Stimulated activated CD8-positive, alpha-beta memory T cell treated with anti-CD3 and anti-CD28 coated beads, Interleukin-15, amount 100 ng/mL, for 48 hours (primary cell): ENCODE measurements at regions not wholly inside any gene's neighbourhood (a gene's known extent, or its start where the extent isn't known, plus 50 kb on each side); places are given as distances from the start of the nearest gene placed in this dataset.
"Not testable (repeated sequence)": the region's sequence is repeated elsewhere in the genome, so short reads cannot be mapped to it uniquely, and the experiment has no call there.

ENCODE experiments used
- DNase-seq, 2 donors: peaks; one replicate each; pipeline ENCODE4 v3.0.0-alpha.2; 2020; ENCODE audit warnings: low read depth in 2 of 2

GRCh38 chr13:91017031-91017668, 330.3 kb upstream of the MIR17HG start:
- no peak for DNase-seq

GRCh38 chr13:91017669-91018053, 329.8 kb upstream of the MIR17HG start:
- DNase-seq = no peak

GRCh38 chr13:91020461-91021034, 326.9 kb upstream of the MIR17HG start:
- no peak for DNase-seq

DNA sequence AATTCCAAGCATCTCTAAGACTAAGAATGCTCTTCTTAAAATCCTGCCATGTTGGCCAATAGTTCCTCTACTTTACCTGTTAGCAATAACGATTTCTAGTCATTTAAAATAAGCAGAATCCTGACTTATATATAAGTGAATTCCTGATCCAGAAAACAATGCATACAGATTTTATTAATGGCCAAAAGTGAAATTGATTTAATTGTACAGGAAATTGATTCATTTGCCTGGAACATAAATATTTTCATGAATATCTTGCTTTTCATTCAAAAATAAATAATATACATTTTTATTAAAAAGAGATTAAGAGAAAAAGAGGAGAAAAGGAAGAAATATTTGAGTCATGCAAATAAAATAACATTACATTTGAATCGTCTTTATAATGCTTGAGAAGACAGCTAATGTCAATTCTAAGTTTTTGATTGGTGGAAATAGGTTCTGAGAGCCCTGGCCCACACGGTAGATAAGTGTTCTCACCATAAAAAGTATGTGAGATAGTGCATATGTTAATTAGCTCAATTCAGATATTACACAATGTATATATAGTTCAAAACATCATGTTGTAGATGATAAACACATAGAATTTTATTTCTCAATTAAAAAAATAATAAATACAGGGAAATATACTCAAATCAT, 323.2 kb upstream of the MIR17HG start:
- no peak for DNase-seq

DNA sequence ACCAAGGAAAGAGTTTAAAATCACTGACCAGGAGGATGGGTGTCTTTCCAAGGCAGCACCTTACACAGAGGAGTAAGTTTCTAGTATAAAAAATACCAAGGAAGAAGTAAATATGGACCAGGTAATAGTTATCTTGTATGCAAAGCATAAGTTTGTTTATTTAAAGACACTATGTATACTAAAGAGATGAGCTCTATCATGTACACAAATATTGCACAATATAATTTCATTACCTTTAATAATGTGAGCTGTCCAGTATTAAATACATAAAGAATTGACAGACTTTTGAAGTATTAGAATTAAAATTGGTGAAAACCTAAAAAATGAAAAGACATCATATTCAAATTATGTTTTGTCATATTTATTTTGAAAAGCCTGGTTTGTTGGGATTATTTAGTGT, 322.0 kb upstream of the MIR17HG start:
- no peak for DNase-seq

GRCh38 chr13:91031508-91031907, 316.0 kb upstream of the MIR17HG start:
- no peak for DNase-seq

- no peak for DNase-seq
These were observed 315.4 kb upstream of the MIR17HG start for GRCh38 chr13:91032104-91032503.

GRCh38 chr13:91036886-91037285, 310.6 kb upstream of the MIR17HG start:
- DNase-seq = no peak

DNA sequence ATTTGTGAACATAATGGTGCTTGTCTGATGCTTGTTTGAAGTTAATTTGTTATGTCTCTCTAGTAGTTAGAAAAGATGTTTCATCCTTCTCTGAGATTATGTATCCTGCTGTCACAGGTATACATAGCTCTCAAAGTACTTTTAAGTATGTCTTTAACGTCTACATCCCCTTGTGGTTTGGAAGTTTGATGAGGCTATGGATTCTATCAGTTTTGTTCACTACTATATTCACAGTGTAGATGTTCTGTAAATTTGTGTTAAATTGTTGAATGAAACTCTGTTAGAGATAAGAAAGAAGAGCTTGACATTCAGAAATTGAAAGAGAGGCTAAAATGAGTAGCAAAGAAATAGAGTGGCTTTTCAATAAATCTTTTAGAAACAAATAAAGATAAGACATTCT, 304.6 kb upstream of the MIR17HG start:
- DNase-seq = no peak

DNA sequence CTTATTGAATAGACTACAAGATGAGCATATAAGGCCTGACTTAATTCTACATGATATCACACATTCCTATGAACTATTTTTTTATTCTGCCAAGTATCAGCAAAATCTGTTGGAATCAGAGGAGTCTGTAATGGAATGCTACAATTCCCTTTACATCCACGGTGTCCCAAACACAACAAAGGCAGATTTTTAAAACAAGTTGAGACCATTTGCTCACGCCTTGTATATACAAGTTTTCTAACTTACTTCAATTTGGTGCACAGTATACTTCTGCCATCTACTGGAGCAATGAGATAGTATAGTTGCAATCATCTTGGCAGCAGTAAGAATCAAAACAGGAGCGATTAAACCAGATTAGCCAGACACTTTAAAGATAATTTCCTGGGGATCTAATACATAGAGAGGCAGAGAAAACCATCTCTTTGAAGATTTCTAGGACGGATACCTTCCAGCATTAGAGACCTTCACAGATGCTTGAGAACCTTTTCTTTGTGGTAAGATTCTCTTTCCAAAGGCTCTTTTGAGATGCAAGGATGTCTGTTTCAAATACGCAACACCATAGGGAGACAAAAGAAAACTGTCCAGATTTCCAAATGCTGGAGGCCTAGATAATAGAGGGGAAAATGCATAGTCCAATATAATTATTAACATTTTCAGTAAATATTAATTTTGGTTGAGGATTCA, 302.0 kb upstream of the MIR17HG start:
- DNase-seq = no peak

- no peak for DNase-seq
These were observed 300.7 kb upstream of the MIR17HG start for GRCh38 chr13:91046715-91047327.

DNA sequence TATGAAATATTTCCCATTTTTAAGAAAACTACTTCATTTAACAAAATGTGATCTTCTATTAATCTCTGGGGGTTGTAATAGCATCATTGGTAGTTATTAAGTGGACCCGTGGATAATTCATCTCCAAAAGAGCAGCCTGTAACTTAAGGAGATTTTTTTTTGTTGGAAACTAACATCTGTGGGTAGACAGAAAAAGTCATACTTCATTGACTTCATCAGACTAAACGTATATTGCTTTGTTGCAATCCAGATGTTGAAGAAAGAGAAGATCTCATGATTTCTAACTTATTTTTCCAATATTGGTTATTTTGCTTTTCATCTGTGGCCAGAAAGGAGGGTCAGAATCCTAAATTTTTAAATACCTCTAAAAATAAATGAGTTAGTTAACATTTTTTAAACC, 296.5 kb upstream of the MIR17HG start:
- no peak for DNase-seq

- DNase-seq = no peak
These were observed 294.6 kb upstream of the MIR17HG start for GRCh38 chr13:91052876-91053275.

GRCh38 chr13:91053318-91054065, 294.0 kb upstream of the MIR17HG start:
- DNase-seq = no peak

DNA sequence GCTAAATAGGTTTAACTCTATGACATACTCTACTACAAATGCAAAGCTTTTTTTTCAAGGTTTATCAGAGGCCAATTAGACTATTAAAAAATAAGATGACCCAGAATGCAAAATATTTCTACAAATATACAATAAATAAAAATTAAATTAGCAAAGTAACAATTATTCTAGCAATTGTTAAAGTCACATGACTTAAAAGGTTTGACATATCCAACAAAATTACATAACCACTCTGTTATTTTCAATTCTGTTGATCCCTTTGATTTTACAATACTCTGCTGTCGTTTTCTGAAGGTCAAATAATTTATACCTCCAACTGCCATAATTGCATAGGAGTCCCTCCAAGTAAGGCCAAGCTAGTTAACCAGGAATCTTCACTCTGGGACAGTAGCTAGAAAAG, 292.6 kb upstream of the MIR17HG start:
- no peak for DNase-seq

GRCh38 chr13:91056746-91057145, 290.7 kb upstream of the MIR17HG start:
- DNase-seq = no peak

DNA sequence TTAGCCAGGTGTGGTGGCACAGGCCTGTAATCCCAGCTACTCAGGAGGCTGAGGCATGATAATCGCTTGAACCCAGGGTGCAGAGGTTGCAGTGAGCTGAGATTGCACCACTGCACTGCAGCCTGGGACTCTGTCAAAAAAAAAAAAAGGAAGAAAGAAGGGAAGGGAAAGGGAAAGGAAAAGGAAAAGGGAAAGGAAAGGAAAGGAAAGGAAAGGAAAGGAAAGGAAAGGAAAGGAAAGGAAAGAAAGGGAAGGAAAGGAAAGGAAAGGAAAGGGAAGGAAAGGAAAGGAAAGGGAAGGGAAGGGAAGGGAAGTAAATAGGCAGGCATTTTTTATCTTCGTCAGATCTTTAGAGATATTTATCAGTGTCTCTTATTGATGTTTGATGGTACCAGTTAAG, 290.0 kb upstream of the MIR17HG start:
- DNase-seq = not testable (repeated sequence)

- DNase-seq = no peak
These were observed 289.4 kb upstream of the MIR17HG start for GRCh38 chr13:91058066-91058465.

GRCh38 chr13:91058919-91059318, 288.6 kb upstream of the MIR17HG start:
- DNase-seq = no peak

GRCh38 chr13:91066745-91067144, 280.7 kb upstream of the MIR17HG start:
- no peak for DNase-seq

GRCh38 chr13:91072486-91072885, 275.0 kb upstream of the MIR17HG start:
- DNase-seq = no peak

DNA sequence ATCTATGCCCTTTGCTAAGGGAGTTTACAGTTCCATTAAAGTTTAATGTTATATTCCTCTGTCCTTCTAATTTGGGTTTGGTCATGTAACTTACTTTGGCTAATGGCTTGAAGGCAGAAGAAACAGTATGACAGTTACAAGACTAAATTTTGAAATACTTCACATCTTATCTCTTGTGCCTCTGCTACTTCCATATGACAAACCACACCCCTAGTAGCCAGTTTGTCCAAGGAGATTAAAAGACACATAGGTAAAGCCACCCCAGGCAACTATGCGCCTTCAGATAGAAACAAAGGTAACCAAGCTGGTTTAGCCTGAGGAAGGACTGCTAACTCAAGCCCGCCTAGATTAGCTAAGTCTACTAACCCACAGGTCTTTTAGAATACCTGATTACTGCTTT, 273.4 kb upstream of the MIR17HG start:
- no peak for DNase-seq
